IMR-90 (cell line): ENCODE measurements at regions not wholly inside any gene's neighbourhood (a gene's known extent, or its start where the extent isn't known, plus 50 kb on each side); places are given as distances from the start of the nearest gene placed in this dataset.

Source experiments
- ATAC-seq: fragments of 200-7000 bp; cut with Tn5 transposase; 2 replicates; pipeline ENCODE4 v1.9.1; 2020; ENCODE audit warnings: low read depth, mild to moderate bottlenecking, moderate library complexity
- BruUV-seq: library from RNA; stranded (reverse); fragments of 400-500 nt; replicated peaks from 2 replicates; lab custom pipeline; 2021; lab: Mats Ljungman, UMichigan
- CTCF ChIA-PET: fragments of 300-600 bp; formaldehyde crosslinking; extraction: SDS; loops from one replicate; lab custom pipeline; 2021; ENCODE audit warnings: antibody characterized with exemption; lab: Yijun Ruan, JAX
- POLR2A ChIA-PET: fragments of 300-600 bp; sonication (Branson Sonifier 250); formaldehyde crosslinking; loops from one replicate; lab custom pipeline; 2022; ENCODE audit warnings: antibody characterized with exemption; ENCODE audit not compliant: unreplicated experiment; lab: Charles Lee
- DNase-seq: peaks from one replicate; pipeline ENCODE4 v3.0.0; 2013
- H2AFZ ChIP-seq: replicated peaks from 2 replicates; pipeline ENCODE3; 2013; ENCODE audit warnings: low read length, mild to moderate bottlenecking; ENCODE audit not compliant: poor library complexity
- H2AK5ac ChIP-seq: 2 replicates; pipeline ENCODE4 v1.6.1; 2013; ENCODE audit warnings: low read depth, low read length, inconsistent platforms
- H2AK9ac ChIP-seq: replicated peaks from 2 replicates; pipeline ENCODE3; 2013; ENCODE audit warnings: mild to moderate bottlenecking, low read depth, low read length, moderate library complexity; ENCODE audit not compliant: poor library complexity
- H2BK120ac ChIP-seq: 2 replicates; pipeline ENCODE4 v1.6.1; 2013; ENCODE audit warnings: low read depth, low read length, inconsistent platforms
- H2BK15ac ChIP-seq: 3 replicates; pipeline ENCODE4 v1.6.1; 2013; ENCODE audit warnings: low read depth, low read length, inconsistent platforms
- H2BK20ac ChIP-seq: 2 replicates; pipeline ENCODE4 v1.6.1; 2013; ENCODE audit warnings: low read depth, mild to moderate bottlenecking, inconsistent platforms, low read length, moderate library complexity
- H2BK5ac ChIP-seq: 2 replicates; pipeline ENCODE4 v1.6.1; 2013; ENCODE audit warnings: mild to moderate bottlenecking, low read depth, low read length, inconsistent platforms; ENCODE audit not compliant: poor library complexity, severe bottlenecking
- H3K14ac ChIP-seq: replicated peaks from 2 replicates; pipeline ENCODE4 v1.6.1; 2013; ENCODE audit warnings: low read depth, low read length, inconsistent platforms
- H3K18ac ChIP-seq: 2 replicates; pipeline ENCODE4 v1.6.1; 2013; ENCODE audit warnings: low read depth, low read length, control low read depth
- H3K23ac ChIP-seq: 2 replicates; pipeline ENCODE4 v1.6.1; 2013; ENCODE audit warnings: low read depth, low read length, inconsistent platforms
- H3K27ac ChIP-seq: 2 replicates; pipeline ENCODE4 v1.5.1; 2013; ENCODE audit warnings: mild to moderate bottlenecking, control low read depth, low read length; ENCODE audit not compliant: insufficient read depth
- H3K27me3 ChIP-seq: 2 replicates; pipeline ENCODE4 v1.6.1; 2013; ENCODE audit warnings: low read length; ENCODE audit not compliant: control insufficient read depth, insufficient read depth
- H3K36me3 ChIP-seq: 2 replicates; pipeline ENCODE4 v1.6.1; 2013; ENCODE audit warnings: low read length, mixed read lengths; ENCODE audit not compliant: control insufficient read depth, insufficient read depth
- H3K4ac ChIP-seq: 2 replicates; pipeline ENCODE4 v1.6.1; 2013; ENCODE audit warnings: low read depth, low read length, inconsistent platforms
- H3K4me1 ChIP-seq: 2 replicates; pipeline ENCODE4 v1.6.1; 2013; ENCODE audit warnings: low read length, mixed read lengths; ENCODE audit not compliant: control insufficient read depth, insufficient read depth
- H3K4me2 ChIP-seq: 2 replicates; pipeline ENCODE4 v1.6.1; 2013; ENCODE audit warnings: low read depth, mild to moderate bottlenecking, control low read depth, low read length, moderate library complexity
- H3K4me3 ChIP-seq: 2 replicates; pipeline ENCODE4 v1.5.1; 2013; ENCODE audit warnings: low read depth, mild to moderate bottlenecking, control low read depth, low read length, moderate library complexity; ENCODE audit not compliant: insufficient read depth
- H3K56ac ChIP-seq: 2 replicates; pipeline ENCODE4 v1.6.1; 2013; ENCODE audit warnings: low read length, inconsistent platforms; ENCODE audit not compliant: insufficient read depth; ENCODE audit errors: extremely low read depth
- H3K79me1 ChIP-seq, 2 experiments: 2 replicates each; pipeline ENCODE4 v1.6.1; 2013; ENCODE audit warnings: low read length in 2 of 2, inconsistent platforms in 1 of 2, low read depth in 1 of 2
- H3K9ac ChIP-seq: 2 replicates; pipeline ENCODE4 v1.6.1; 2013; ENCODE audit warnings: low read depth, low read length, control low read depth
- H3K9me1 ChIP-seq: 2 replicates; pipeline ENCODE4 v1.6.1; 2013; ENCODE audit warnings: low read length, inconsistent platforms; ENCODE audit not compliant: insufficient read depth
- H3K9me3 ChIP-seq: 2 replicates; pipeline ENCODE4 v1.6.1; 2013; ENCODE audit warnings: low read length; ENCODE audit not compliant: control insufficient read depth, insufficient read depth
- H4K20me1 ChIP-seq: 2 replicates; pipeline ENCODE4 v1.6.1; 2013; ENCODE audit warnings: low read length, inconsistent platforms; ENCODE audit not compliant: insufficient read depth
- H4K5ac ChIP-seq: 2 replicates; pipeline ENCODE4 v1.6.1; 2013; ENCODE audit warnings: mild to moderate bottlenecking, low read depth, low read length, control low read depth
- H4K8ac ChIP-seq, 2 experiments: 2 replicates each; pipeline ENCODE4 v1.6.1; 2013; ENCODE audit warnings: low read depth in 2 of 2, low read length in 2 of 2, control low read depth in 1 of 2, inconsistent platforms in 1 of 2
- H4K91ac ChIP-seq: 2 replicates; pipeline ENCODE4 v1.6.1; 2013; ENCODE audit warnings: low read depth, low read length, inconsistent platforms; ENCODE audit not compliant: insufficient read depth
- CEBPB ChIP-seq: IDR thresholded peaks from 2 replicates; pipeline ENCODE4 v1.6.1; 2012; ENCODE audit warnings: low read depth, low read length, improper control_type of control experiment
- MAFK ChIP-seq: IDR thresholded peaks from 2 replicates; pipeline ENCODE4 v1.6.1; 2012; ENCODE audit warnings: low read depth, low read length, improper control_type of control experiment
- RAD21 ChIP-seq: IDR thresholded peaks from 2 replicates; pipeline ENCODE4 v1.6.1; 2012; ENCODE audit warnings: low read length, improper control_type of control experiment
- WGBS, 2 experiments: methylation state at CpG; one replicate each; pipeline versions ENCODE4 v1.1.5 to v1.1.7; 2013; ENCODE audit warnings: missing lambda C conversion rate in 2 of 2; ENCODE audit not compliant: insufficient read length in 1 of 2; ENCODE audit errors: extremely low coverage in 2 of 2; 5-methylcytosine and 5-hydroxymethylcytosine counted together
- dilution Hi-C: fragments of 300-500 bp; cut with HindIII; formaldehyde crosslinking; loops from one replicate; pipeline ENCODE4 v1.14.3; 2018; ENCODE audit warnings: low sequenced_read_pairs; ENCODE audit not compliant: unreplicated experiment
- in situ Hi-C: fragments of 300-500 bp; cut with MboI; formaldehyde crosslinking; loops from 3 replicates; pipeline ENCODE4 v1.14.3; 2019; ENCODE audit warnings: low sequenced_read_pairs, inconsistent platforms, mixed read lengths
- intact Hi-C: fragments of 100-400 bp; cut with micrococcal nuclease; formaldehyde crosslinking; loops from 2 replicates; pipeline ENCODE4 v1.10.0; 2022

DNA sequence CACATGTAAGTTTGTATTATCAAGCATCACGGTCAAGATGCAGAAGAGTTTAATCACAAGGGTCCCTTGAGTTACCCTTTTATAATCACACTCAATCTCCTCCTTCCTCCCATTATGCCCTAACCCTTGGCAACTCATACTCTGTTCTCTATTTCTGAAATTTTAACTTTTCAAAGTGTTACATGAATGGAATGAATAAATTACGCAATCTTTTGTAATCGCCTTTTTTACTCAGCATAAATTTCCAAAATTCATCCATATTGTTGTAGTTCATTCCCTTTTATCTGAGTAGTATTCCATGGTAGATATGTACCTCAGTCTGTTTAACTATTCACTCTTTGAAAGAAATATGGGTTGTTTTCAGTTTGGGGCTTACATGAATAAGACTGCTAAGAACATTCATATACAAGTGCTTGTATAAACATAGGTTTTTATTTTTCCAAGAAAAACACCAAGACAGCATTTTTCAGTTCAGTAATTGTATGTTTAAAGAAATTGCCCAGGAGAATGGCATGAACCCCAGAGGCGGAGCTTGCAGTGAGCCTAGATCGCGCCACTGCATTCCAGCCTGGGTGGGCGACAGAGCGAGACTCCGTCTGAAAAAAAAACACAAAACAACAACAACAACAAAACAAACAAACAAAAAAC lies 430.9 kb upstream of the KCNH7 start:
- dilution Hi-C loops = no loop called here
- Histone ChIP-seq H4K20me1 (no peaks in the 10 kb centered on the region), H2AFZ (no peak overlapping the region), H2BK20ac (no peak overlapping the region), H3K9me1 (no peaks in the 10 kb centered on the region), H3K9me3 (peaks cover 5% of the 10 kb centered on the region), H3K27me3 (no peaks in the 10 kb centered on the region), H3K56ac (no peak overlapping the region), H3K4ac (no peak overlapping the region), H3K14ac (no peak overlapping the region), H3K27ac (no peak overlapping the region), H2AK5ac (no peak overlapping the region), H3K23ac (no peak overlapping the region), H2BK5ac (no peak overlapping the region), H3K79me1 (no peaks in the 10 kb centered on the region), H3K9ac (no peak overlapping the region), H2AK9ac (no peak overlapping the region), H3K36me3 (no peaks in the 10 kb centered on the region), H4K5ac (no peak overlapping the region), H3K4me1 (no peaks in the 10 kb centered on the region), H4K8ac (no peak overlapping the region), H2BK120ac (no peak overlapping the region), H3K4me3 (no peak overlapping the region), H2BK15ac (no peak overlapping the region), H4K91ac (no peak overlapping the region), H3K4me2 (no peak overlapping the region), H3K18ac (no peak overlapping the region)
- no peak for DNase-seq
- CTCF ChIA-PET = interaction anchor here (0.6 to 0.7 kb wide), 2 partner anchors 17 to 31 kb away, joined by 3 read pairs; no protein-coding TSS in a partner anchor
- TF ChIP-seq CEBPB = peak; percentile 84
- no peak for TF ChIP-seq RAD21
- no peak for TF ChIP-seq MAFK
- WGBS, 2 experiments = no CpG with 5 or more reads among the region's 9 CpGs
- ATAC-seq = no peak
- intact Hi-C loops = no loop called here
- in situ Hi-C loops = no loop called here
- no TSS peak for BruUV-seq
- POLR2A ChIA-PET = no interaction called here
